ENCODE measurements at regions not wholly inside any gene's neighbourhood (a gene's known extent, or its start where the extent isn't known, plus 50 kb on each side); places are given as distances from the start of the nearest gene placed in this dataset.

DNA sequence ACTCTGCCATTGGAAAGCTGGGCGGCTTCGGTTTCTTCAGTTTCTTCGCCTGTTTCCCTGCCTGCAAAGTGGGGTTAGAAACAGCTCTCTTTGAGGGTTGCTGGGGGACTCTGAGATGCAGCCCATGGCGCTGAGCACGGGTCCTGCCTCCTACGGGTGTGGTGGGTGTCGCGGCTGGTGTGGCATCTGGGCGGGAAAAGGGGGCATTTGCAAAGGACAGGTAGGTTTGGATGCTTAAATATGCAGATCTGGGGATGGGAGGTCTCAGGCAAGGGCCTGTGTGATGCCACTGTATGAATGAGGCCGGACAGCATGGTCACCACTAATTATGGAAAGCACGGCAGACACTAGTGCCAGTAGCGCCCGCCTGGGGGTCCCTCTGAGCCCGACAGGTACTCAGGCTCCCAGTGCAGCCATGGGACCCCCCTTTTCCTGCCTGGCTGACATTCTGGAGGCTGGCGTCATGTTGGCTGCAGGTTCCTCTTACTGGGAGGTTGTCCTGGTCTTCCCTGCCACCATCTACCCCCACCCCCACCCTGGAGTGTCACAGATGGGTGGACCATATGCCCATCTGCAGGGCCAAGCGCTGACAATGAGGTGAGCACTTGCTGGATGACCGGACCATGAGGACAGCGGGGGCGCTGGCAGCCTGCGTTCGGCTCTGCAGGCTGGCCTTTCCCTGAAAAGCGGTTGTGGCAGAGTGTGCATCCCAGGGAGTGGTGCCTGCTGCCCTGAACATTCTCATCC is 237.7 kb downstream of the SEC14L1 start:
- no peak for DNase-seq (ENCODE audit: low read depth in 3 of 3)

DNA sequence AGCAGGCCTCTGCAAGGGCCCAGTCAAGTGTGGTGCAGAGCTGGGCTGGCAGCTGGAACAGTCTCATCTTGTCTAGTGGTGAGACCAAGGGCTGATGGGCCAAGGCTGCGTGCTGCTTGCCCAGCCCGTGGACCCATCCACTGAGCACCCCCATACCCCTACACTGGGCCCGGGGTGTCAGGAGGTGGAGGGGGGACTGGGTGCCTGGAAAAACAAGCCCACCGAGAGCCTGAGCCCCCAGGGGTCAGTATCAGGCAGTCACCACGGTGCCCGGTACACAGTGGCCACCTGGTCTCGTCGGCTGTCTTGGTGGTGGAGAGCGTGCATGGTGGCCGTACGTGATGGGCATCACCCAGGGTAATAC is 238.3 kb downstream of the SEC14L1 start:
- no peak for DNase-seq (ENCODE audit: low read depth in 3 of 3)

- DNase-seq (ENCODE audit: low read depth in 3 of 3) = no peak
These were observed 239.1 kb downstream of the SEC14L1 start for GRCh38 chr17:77379832-77380231.

DNA sequence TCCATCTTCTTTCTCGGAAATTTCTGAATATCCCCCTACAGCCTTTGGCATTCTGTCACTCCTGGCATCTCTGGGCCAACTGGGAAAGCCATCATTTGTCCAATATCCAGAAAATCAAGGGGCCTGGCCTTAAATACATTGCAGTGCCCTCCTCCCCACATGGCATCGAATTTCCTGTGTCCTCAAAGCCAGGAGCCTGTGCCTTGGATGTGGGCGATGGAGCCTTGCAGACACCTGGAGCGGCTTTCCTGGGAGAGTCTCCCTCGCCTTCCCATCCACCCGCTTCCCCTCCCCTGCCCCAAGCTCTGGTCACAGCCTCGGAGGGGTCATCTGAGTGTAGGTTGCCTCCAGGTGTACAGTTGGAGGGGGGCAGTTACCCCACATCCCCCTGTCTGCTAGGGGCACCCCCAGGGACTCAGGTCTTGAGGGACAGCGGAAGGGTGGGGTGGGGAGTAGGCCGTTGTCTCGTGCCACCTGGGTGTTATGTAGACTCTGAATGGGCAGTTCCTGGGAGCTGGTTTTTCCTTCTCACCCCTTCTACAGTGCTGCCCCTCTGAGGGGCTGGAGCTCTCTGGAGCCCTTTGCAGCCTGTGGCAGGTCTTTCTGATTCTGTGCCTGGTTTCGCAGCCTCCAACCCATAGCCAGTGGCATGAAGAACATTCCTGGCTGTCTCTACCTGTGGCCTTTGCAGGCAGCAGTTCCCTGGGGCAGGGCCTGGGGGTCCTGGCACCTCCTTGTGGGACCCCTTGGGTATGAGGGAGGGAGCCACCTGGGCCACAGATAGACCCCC is 239.8 kb downstream of the SEC14L1 start:
- no peak for DNase-seq (ENCODE audit: low read depth in 3 of 3)

- no peak for DNase-seq (ENCODE audit: low read depth in 3 of 3)
These were observed 240.5 kb downstream of the SEC14L1 start for GRCh38 chr17:77381185-77381700.

- DNase-seq (ENCODE audit: low read depth in 3 of 3) = no peak
These were observed 241.0 kb downstream of the SEC14L1 start for GRCh38 chr17:77381731-77382130.

DNA sequence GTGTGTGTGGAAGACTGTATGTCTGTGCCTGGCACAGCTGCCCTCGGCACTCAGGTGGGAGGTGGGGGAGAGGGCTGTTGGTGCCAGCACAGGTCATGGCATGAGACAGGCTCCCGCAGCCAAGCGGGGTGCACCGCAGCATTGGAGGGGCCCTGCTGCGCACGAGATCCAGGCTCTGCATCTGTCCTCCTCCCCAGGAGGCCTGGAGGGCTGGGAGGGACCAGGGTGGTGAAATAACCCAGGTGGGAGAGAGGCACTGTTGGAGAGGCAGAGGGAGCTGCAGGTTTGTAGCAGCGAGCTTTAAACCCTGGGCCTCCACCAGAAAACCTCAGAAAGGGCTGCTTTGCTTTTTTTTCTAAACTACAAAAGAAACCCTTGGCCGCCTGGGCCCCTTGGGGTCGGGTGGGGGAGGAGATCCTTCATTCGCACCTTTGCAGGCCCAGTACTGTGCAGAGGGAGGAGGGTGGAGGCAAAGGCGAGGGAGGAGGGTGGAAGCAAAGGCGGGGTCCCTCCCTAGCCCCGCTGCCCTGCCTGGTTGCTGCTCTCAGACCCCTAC is 241.7 kb downstream of the SEC14L1 start:
- DNase-seq (ENCODE audit: low read depth in 3 of 3) = no peak

GRCh38 chr17:77382966-77383612 is 242.3 kb downstream of the SEC14L1 start:
- DNase-seq (ENCODE audit: low read depth in 3 of 3) = no peak

- no peak for DNase-seq (ENCODE audit: low read depth in 3 of 3)
These were observed 243.1 kb downstream of the SEC14L1 start for GRCh38 chr17:77383613-77384608.

DNA sequence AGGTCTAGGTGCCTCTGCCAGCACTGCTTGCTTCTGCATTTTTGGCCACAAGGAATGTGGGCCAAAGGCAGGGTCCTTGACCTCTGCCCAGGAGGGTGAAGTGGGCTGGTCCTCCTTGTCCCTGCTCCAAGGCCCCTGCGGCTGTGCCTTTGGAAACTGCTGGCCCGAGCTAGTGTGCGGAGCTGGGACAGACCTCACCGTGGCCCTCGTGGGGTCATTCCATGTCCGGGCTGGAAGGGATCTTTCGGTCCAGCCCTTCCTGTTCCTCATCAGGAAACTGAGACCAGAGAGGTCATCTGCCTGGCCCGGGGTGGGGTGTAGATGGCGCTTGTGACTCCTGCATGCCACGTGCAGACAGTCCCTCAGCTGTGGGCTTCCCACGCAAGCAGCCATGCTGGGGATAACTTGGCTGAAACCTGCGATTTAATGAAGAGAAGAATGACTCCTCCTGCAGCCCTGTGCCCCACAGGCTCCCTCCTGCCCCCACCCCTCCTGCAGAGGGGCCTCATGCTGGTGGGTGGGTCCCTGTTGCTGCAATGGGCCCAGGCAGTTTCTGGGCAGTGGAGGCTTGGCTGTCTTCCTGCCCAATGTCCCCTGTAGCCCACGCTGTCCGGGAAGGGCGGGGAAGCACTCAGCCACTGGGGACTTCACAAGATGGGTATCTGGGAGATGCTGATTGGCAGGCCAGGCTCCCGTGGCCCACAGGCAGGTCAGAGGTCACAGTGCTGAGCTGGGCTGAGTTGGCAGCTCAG is 245.2 kb downstream of the SEC14L1 start:
- no peak for DNase-seq (ENCODE audit: low read depth in 3 of 3)

DNA sequence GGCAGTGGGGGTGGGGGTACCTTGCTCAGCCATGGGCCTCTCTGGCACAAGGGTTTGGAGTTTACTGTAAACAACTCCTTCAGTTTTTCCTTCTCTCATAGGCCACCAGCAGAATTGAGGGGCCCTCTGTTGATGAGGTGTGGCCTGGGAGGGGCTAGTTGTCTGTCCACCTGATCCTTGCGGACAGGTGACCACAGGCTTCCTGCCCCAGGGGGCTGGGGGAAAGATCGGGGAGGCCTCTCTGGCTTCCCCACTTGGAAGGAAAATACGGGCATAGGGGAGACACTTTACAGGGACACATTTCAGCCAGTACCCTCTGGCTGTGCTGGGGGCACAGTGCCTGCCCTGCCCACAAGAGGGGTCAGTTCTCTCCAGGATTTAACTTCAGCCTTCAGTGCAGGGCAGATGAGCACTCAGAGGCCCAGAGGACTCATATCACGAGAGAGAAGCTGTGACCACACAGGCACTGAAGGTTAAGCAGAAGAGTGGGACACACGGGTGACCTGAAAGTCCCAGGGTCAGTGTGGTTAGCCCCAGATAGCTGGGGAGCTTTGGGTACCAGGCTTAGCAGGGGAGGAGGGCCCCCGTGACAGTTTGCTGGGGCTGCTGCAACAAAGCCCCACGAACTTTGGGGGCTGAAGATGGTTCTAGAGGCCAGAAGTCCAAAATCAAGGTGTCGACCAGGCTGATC is 245.9 kb downstream of the SEC14L1 start:
- no peak for DNase-seq (ENCODE audit: low read depth in 3 of 3)

- no peak for DNase-seq (ENCODE audit: low read depth in 3 of 3)
These were observed 247.1 kb downstream of the SEC14L1 start for GRCh38 chr17:77387891-77388290.

- no peak for DNase-seq (ENCODE audit: low read depth in 3 of 3)
These were observed 247.9 kb downstream of the SEC14L1 start for GRCh38 chr17:77388384-77389306.

GRCh38 chr17:77390870-77391269 is 250.1 kb downstream of the SEC14L1 start:
- no peak for DNase-seq (ENCODE audit: low read depth in 3 of 3)

DNA sequence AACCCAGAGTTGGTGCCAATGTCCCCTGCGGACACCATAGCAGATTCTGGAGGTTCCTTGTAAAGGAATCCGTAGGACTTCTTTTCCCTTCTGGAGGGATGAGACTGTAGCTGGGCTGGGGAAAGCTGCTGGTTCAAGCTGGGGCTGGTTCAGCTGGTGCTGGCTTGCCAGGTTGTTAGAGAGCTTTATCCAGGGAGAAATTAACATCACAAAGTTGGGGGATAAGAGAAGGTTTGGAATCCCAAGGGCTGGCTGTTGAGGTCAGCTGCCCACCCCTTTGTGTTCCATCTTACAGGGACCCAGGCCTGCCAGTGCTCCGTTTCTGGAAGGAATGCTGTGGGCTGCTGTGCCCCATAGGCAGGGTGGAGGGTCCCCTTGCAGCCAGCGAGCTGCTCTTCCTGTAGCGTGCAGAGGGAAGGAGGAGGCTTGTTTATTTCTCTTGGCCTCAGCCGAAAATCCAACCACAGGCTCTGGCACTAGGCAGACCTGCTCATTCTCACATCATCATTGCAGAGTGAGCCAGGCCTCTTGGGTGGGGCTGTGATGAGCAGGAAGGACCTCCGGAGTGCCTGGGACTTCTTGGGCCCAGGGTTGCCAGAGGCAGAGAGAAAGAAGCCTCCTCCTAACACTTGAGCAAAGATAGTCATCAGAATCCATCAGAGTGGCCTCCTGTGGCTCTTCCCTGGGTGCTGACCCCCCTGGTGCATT is 251.1 kb downstream of the SEC14L1 start:
- no peak for DNase-seq (ENCODE audit: low read depth in 3 of 3)

DNA sequence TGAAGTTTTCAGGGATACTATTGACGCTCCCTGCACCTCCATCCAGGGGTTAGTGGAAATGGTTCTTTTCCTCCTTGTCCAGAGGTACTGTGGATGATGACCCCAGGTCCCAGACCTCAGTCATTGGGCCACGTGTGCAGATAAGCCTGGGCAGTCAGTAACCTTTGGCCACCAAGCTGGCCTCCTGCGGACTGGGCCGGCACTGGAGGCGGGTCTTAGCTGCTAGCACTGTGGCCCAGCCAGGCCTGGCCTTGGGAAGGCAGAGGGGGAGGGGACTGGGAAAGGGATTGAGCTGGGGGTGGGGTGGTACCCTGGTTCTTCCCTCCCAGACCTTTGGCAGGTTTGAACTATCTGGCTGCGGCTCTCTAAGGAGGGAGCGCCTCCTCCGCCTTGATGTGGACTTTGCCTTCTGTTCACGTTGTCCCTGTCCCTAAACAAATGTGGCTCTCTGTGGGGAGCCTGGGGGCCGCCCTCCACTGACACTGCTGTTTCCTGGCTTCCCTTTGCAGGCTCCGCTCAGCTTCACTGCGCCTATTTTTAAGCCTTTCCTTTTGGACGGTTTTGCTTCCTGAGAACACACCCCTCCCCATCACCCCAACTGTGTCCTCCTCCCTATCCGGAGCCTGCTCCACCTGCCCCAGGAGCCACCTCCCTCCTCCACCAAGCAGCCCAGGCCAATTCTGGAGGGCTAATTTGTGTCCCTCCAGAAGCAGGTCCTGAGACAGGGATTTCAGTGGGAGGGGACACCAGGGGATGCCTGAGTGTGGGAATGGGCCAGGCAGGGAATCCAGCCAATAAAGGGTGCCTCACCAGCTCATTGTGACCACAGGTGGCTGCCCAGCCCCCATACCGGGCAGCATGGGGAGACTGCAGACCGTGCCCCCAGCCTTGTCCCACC is 251.9 kb downstream of the SEC14L1 start:
- no peak for DNase-seq (ENCODE audit: low read depth in 3 of 3)

DNA sequence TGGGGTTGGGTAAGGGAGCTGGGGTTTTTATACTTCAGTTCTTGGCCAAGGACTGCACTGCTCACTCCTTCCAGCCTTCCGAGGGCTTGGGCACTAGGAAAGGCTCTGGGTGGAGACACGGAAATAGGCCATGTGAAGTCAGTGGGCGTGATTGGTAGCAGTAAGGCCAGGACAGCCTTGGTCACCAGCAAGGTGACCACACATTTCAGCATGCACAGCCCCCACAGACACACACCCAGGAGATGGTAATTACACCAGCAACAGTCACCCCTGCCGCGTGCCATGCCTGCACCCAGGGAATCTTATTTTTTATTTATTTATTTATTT is 252.5 kb downstream of the SEC14L1 start:
- no peak for DNase-seq (ENCODE audit: low read depth in 3 of 3)
